HCT116 (cell line): ENCODE measurements at regions not wholly inside any gene's neighbourhood (a gene's known extent, or its start where the extent isn't known, plus 50 kb on each side); places are given as distances from the start of the nearest gene placed in this dataset.

ENCODE experiments used
- ELF1 ChIP-seq: IDR thresholded peaks from 2 replicates; pipeline ENCODE4 v1.6.1; 2012; ENCODE audit warnings: low read depth, borderline replicate concordance
- EZH2 ChIP-seq: fragments of 200-600 bp; sonication (generic); IDR thresholded peaks from 2 replicates; pipeline ENCODE4 v1.6.1; 2017; ENCODE audit warnings: antibody characterized with exemption, mixed run types
- EZH2phosphoT487 ChIP-seq: fragments of 200-600 bp; IDR thresholded peaks from 2 replicates; pipeline ENCODE4 v1.6.1; 2018; ENCODE audit warnings: antibody characterized with exemption, borderline replicate concordance
- TF ChIP-seq, protein P1 (sequence below), 3 experiments: fragments of 200-600 bp in 1 of 3; sonication (generic) in 1 of 3; IDR thresholded peaks in 2 of 3; conservative IDR thresholded peaks in 1 of 3; 2 replicates each; pipeline ENCODE4 v1.5.1; 2012 to 2017; ENCODE audit warnings: low read depth in 2 of 3, low read length in 2 of 3, antibody characterized with exemption in 1 of 3, borderline replicate concordance in 1 of 3, control low read depth in 1 of 3, mild to moderate bottlenecking in 1 of 3, mixed read lengths in 1 of 3, mixed run types in 1 of 3, moderate library complexity in 1 of 3; ENCODE audit not compliant: insufficient read depth in 1 of 3

DNA sequence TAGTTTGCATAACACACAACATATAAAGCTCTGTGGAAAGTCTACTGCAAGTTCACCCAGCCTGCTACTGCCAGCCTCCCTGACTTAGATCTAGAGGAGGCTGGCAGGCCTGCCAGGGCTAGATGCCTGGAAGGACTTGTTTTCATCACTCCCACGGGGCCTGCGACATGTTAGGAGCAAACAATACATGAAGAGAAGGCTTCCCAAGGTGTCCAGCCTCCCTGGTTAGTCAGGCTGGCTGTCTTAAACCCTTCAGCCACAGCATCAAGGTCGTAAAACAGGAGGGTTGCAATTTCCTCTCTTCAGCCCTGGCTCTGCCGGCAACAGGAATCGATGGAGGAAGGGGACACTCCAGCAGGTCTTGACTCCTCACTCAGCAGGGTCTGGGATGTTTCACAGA, 104.5 kb downstream of the NGF start:
- TF ChIP-seq ELF1 = no peak
- no peak for TF ChIP-seq EZH2
- TF ChIP-seq, protein P1, sequence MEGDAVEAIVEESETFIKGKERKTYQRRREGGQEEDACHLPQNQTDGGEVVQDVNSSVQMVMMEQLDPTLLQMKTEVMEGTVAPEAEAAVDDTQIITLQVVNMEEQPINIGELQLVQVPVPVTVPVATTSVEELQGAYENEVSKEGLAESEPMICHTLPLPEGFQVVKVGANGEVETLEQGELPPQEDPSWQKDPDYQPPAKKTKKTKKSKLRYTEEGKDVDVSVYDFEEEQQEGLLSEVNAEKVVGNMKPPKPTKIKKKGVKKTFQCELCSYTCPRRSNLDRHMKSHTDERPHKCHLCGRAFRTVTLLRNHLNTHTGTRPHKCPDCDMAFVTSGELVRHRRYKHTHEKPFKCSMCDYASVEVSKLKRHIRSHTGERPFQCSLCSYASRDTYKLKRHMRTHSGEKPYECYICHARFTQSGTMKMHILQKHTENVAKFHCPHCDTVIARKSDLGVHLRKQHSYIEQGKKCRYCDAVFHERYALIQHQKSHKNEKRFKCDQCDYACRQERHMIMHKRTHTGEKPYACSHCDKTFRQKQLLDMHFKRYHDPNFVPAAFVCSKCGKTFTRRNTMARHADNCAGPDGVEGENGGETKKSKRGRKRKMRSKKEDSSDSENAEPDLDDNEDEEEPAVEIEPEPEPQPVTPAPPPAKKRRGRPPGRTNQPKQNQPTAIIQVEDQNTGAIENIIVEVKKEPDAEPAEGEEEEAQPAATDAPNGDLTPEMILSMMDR (IDR thresholded peaks at IDR 0.05 in 2 of 3, conservative IDR thresholded peaks at IDR 0.05 in 1 of 3; ENCODE audit: borderline replicate concordance in 1 of 3, insufficient read depth in 1 of 3, low read depth in 2 of 3, low read length in 2 of 3) = no peak
- no peak for TF ChIP-seq EZH2phosphoT487
